Amniotic epithelial cell (primary cell): ENCODE measurements at regions not wholly inside any gene's neighbourhood (a gene's known extent, or its start where the extent isn't known, plus 50 kb on each side); places are given as distances from the start of the nearest gene placed in this dataset.
"Not testable (repeated sequence)": the region's sequence is repeated elsewhere in the genome, so short reads cannot be mapped to it uniquely, and the experiment has no call there.

ENCODE experiments used
- DNase-seq: peaks from one replicate; pipeline ENCODE4 v3.0.0-alpha.2; 2010; ENCODE audit warnings: low read depth

DNA sequence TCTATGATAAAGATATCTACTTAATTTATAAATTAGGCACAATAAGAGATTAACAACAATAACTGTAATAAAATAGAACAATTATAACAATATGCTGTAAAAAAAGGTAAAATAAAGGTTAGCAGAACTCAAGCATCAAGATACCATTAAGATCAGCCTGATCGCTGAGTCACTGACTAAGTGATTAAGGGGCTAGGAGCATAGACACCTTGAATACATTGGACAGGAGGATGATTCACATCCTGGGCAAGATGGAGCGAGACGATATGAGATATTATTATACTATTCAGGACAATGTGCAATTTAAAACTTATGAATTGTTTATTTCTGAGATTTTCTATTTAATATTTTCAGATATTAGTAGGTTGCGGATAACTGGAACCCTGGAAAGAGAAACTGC, 1277.8 kb upstream of the ZEB2 start:
- DNase-seq = peak; percentile 21

DNA sequence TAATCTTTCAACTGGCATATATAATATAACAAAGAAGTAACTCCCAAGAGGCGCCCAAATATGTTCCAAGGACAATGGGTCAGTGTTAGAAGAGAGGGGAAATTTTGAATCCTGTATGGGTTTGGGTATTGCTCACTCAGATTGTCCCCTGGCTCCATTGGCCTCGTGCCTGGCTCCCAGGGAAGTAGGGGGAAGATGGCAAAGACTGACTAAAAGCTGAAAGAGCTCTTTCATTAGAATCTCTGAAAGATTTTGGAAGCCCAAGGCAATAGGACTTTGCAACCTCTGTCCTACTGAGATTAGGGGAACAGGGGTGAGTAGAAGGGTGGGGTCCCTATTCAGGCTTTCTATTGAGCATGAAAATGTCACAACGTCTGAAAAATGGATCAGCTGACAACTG, 1272.8 kb upstream of the ZEB2 start:
- no peak for DNase-seq

DNA sequence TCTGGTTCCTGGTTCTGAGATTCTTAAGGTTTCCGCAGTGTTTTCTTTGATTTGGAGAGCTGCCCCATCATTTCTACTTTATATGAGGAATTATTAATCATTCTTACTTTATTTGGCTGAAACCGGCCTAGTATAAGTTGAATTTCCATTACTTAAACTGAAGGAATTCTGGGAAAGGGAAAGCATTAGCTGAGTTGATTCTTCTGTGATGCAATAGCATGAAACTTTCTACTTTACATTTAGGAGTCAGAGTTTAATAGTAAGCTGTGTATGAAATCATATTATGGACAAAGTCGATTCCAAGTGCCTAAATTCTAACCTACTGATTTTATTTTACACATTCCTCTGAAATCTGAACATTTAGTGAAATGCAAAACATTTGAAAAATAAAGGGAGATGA, 1269.7 kb upstream of the ZEB2 start:
- no peak for DNase-seq

DNA sequence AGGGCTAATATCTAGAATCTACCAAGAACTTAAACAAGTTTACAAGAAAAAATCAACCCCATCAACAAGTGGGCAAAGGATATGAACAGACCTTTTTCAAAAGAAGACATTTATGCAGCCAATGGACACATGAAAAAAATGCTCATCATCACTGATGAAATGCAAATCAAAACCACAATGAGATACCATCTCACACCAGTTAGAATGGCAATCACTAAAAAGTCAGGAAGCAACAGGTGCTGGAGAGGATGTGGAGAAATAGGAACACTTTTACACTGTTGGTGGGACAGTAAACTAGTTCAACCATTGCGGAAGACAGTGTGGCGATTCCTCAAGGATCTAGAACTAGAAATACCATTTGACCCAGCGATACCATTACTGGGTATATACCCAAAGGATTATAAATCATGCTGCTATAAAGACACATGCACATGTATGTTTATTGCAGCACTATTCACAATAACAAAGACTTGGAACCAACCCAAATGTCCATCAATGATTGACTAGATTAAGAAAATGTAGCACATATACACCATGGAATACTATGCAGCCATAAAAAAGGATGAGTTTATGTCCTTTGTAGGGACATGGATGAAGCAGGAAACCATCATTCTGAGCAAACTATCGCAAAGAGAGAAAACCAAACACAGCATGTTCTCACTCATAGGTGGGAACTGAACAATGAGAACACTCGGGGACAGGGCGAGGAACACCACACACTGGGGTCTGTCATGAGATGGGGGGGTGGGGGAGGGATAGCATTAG, 1267.9 kb upstream of the ZEB2 start:
- not testable (repeated sequence) for DNase-seq

DNA sequence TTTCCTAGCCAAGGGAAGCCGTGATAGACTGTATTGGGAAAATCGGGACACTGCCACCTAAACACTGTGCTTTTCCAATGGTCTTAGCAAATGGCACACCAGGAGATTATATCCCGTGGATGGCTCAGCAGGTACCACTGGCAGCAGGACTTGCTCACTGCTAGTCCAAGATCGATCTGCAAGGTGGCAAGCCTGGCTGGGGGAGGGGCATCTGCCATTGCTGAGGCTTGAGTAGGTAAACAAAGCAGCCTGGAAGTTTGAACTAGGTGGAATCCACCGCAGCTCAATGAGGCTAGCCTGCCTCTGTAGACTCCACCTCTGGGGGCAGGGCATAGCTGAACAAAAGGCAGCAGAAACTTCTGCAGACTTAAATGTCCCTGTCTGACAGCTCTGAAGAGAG, 1262.7 kb upstream of the ZEB2 start:
- not testable (repeated sequence) for DNase-seq

DNA sequence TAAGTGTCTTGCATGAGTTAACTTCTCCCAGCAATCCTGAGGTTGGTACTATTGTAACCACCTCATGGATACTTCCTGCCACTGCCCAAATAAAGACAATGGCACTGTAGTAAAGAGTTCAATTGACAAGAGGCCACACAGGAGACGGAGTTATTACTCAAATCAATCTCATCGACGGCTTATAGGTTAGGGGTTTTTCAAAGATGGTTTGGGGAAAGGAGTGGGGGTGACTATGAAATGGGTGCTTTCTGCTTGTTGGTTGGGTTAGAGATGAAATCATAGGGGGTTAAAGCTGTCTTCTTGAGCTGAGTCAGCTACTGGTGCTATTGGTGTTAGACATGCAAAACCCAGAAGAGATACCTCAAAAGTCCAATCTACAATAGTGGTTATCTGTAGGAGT, 1258.0 kb upstream of the ZEB2 start:
- no peak for DNase-seq

DNA sequence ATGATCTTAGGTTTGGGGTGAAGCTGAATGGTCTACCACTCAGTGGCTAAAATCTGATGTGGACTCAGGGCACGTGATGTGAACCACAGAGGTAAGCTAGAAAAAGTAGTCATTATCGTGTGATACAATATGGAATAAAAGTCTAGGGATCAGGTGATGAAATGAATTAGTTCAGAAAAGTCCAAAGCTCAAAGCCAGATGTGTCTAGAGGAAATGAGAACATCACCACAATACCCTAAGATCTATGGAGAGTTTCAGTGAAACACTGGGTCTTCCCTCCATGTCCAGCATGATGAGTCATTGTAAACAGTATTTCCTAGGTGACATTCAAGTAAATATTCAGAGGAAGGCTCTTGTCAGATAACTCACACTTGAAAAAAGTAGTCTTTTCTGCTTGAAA, 1257.4 kb upstream of the ZEB2 start:
- DNase-seq = peak; percentile 61

DNA sequence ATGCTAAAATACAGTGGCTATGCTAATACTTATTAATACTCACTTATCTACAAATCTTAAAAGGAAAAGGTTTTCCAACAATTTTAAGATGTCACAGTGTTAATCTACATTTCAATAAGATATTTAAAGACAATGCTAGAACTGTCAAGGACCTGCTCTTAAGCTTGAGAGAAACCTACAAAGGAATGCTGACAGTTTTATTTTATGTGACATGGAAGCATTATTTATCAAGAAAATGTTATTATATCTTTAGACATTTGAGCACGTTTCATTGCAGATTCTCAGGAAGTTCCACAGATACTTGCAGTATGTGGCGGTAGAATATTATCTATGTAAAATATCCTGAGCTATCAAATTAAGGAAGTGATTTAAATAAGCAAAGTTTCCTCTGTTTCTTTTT, 1255.7 kb upstream of the ZEB2 start:
- no peak for DNase-seq

DNA sequence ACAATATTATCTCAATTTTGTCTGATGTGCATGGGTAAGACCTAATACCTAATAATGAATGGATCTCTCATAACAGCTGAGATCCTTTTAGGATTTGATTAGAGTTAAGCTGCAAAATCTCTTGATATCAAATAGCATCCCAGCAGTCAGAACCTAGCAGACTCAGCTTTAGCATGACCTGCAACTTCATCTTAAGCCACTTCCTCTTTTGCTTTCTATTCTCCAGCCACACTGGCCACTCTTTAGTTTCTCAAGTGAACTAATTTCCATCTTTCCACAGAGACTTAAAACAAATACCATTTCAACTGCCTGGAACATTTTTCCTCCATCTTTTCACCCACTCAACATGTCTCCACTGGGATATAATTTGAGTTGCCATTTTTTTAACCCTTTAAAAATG, 1251.6 kb upstream of the ZEB2 start:
- DNase-seq = no peak

DNA sequence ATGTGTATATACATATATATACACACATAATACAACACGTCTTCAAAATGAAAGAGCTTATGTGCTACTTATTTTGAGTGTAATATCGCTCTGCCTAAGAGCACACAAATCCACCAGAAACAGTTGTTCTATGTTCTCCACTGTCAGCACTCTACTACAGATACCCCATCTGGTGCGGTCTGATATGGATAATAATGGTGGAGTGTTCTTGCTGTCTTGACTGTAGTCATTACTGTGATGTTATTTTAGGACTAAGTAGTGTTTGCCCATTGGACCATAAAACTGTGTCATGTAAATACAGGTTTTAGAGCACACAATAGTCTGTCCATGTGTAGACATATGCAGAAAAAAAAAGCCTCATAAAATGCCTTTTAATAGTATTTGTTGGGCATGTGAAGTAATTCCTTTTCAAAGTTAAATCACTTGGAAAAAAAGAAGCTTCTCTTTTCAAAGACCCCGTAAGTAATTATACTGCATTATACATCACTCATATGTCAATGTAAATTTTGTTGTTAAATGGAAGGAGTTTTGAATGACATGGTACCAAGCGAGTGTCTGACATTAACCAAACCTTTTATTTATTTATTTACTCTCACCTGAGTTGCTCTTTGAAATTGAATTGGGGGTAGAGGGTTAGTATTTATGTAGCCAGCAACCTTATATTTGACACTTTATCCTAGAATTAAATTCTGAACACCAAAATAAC, 1249.2 kb upstream of the ZEB2 start:
- no peak for DNase-seq

DNA sequence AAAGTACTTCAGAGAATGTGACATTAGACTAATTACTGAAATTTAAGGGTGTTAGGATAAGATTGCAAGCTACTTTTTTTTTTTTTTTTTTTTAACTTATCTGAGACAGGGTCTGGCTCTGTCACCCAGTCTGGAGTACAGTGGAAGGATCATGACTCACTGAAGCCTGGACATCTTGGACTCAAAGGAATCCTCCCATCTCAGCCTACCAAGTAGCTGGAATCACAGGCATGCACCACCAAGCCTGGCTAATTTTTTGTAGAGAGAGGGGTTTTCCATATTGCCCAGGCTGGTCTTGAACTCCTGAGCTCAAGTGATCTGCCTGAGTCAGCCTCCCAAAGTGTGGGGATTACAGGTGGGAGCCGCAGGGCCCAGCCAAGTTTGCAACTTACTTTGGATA, 1246.0 kb upstream of the ZEB2 start:
- DNase-seq = no peak

DNA sequence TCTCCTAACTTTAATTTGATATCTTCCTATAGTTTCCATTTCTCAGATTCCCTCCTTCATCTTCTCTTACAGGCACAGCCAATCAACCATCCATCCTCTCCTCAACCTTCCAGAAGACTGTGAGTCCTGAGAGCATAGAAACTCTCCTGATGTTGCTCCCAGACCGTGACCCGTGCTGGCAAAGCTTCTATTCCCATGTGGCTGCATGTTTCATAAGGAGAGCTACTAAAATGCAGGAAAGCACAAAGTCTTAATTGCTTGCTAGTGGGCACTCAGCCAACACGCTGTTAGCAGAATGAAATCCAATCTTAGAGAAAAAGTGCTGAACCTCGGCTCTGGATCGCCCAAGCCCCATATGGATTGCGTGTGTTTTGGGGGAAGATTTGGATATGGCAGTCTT, 1244.7 kb upstream of the ZEB2 start:
- DNase-seq = no peak

DNA sequence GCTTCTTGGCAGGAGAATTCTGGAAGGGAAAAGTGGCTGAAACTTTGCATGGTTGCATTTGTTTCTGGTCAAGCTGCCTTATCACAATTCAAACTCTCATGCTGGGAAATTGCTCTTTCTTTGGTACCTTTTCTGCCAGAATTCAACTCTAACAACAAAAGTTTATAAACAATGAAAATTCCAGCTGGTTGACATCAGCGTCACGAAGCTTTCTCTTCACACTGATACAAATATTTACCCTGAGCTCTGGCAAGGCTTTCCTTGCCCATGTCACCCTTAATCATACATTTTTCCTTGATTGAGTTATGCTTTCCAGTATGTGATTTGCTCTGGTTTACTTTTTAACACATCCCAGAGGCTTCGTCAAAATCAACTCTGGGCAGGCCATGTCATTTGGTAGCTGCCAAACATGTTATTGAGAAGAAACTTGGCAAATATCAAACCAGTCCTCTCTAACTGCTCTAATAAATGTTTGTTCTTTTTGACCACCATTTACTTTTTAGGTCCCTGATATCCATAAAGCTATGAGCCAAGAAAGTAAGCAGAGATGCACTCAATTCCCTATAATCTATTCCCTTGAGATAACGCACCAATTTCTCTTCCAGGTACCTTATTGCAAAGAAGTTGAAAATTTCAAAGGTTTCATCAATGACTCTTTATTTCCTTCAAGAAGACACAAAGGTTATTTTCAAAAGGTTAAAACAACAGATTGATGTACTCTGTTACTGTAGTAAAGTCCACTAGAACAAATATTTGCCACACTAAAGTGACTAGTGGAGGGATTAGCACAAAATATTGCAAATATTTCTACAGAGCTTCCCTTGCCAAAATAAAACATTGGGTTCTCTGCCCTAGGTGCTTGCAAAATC, 1241.1 kb upstream of the ZEB2 start:
- peak; percentile 72 for DNase-seq

DNA sequence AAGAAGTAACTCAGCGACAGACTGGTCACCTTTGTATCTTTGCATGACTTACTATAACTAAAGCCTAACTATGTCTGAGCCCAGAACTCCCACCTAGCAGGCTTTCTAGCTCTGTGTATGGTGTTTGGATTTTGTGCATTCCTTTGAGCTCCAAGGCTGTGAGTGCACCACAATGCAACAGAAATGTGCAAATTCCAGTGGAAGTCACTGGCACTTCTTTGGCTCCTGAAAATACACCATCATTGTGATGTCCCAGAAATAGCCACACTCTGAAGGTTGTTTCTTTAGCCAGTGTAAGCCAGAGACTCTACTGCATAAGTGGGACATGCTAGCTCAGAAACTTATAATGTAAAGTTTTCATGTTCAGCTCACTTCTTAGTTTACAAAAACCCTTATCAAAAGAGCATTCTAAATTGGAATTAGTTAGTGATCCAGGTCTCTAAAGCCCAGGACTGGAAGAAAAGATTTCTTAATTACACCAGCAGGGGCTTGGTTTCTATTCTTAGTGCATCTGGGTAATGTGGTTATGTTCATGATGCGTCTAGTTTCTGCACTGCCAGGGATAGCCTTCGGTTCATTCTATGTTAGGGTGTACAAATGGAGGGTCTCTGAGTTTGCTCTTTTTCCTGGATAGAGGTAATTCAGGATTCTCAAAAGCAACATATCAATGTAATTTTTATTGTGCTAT, 1239.5 kb upstream of the ZEB2 start:
- DNase-seq = no peak

DNA sequence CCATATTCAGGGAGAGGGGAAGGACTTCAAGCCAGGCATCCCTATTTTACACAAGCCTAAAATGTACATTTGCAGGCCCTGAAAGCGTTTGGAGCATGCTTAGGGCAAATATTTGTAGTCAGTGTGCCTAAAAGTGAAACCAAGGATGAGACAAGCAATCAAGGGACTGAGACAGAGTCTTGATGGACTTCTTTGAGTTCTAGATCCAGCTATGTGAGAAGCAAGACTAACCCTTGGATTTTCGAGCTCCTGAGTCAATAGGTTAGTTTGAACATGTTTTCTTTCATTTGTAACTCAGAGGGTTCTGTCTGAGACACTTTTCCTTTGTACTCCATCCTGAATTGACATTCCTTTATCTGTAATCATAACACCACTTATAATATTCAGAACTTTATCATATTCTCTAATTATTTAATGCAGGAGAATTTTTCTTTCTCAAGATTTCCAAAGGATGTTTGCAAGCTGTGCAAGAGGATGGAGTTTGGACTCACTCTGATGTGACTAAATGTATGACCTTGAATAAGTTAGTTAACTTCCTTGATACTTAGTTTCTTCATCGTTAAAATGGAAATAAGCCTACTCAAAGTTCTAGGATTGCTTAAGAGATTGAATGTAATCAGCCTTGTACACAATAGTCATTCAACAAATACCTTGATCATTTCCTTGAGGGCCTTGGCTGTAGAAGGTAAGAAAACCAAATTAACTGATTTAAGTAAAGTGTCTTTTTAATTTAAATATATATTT, 1237.8 kb upstream of the ZEB2 start:
- no peak for DNase-seq

DNA sequence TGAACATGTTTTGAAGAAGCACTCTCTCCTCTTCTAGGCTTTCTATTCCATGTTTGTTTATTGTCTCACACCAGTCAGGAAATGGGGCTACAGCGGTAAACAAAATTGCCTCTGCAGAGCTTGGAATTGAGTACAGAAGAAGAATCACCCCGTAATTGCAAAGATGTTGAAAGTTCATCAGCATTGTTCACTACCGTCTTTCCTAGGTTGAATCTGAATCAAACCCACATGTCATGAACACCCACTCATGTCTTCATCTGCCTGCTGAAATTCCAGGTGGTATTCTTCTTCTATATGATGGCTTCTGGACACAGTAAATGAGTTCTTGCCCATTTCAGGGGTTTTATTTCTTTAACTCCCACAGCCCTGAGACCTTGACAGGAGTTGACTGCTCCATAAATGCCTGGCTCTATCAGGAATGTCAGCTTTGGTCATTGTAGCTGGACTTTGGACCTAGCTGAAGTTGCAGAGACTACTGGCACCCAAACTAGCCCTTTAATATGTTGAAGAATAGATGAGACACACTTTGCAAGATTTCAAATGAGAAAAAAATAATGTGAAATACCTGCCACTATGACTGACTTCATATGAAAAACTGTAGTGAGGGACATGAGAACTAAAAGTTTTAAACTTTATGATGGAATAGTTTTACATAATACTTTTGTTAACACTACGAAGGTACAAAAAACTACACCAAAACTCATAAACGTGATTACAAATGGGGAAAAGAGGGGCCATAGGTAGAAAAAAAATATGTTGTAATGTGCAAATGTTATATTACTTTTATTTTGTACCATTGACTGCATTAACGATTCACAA, 1235.3 kb upstream of the ZEB2 start:
- no peak for DNase-seq

DNA sequence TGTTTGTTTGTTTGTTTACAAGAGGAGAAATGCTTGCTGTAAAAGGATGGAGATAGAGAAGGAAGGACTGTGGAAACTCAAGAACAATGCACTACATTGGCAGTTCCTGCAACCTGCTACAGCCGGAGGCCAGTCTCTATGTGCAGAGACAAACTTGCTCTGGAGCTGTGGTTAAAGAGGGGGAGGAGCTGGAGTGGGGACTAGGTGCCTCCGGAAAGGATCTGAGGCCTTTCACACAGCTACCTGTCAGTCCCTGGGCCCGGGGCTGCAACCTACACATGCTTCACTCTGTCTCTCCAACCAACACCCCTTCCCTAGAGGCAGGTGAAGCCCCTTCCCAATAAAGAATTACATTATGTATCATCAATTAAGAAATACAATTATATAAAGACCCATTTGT, 1234.0 kb upstream of the ZEB2 start:
- DNase-seq = no peak

DNA sequence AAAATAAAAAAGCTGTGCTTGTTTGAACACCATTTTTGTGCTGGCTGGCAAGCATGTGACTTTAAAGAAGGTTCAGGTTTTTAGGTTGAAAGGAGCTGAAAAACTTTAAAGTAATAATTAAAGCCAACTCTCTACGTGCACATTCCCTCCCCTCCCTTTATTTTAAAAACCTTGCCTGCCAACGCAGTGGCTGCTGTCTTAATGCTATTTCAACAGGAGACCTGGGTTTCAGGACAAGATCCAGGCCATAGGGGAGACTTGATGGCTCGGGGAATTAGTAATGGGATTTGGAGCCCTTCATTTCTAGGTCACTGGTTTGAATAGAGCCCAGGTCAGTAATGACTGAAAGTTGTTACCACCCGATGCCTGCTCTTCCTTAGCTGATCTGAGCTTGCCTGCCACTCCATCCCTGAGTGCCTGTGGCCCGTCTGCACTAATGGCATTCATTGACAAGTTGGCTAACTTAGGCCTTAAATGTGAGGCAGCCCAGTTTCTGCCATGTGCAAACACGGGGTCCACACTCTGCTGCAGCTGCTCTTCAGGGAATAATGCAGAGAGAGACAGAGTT, 1233.2 kb upstream of the ZEB2 start:
- DNase-seq = no peak

DNA sequence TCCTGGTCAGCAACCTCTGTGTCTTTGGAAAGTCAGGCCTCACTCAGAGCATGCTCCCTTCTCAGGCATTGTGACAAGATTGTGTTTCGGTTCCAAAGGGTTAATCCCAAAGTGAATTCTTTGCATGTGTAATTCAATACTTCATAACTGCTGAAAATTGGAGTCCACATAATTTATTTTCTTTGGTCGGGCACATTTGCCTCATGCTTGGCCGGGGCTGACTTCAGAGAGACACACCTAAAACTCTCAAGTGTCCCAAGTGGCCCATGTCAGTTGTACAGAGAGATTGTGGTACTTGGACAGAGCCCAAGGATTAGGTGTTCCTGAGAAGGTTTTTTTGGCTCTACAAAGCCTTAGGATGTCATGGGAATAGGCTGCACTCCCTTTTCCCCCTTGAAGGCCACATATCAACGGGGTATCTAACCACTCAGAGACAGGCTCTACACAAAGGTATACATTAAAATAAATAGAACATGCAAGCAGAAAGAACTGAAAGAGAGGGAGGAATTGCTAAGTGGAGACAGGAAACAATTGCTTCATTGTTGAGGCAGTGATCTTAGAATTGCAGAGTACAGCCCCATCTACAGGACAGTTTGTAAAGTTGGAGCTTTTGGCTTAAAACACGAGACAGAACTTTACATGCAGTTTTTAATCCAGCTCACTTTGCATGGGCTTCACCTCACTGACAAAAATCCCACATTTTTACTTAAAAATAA, 1232.3 kb upstream of the ZEB2 start:
- DNase-seq = peak; percentile 95

DNA sequence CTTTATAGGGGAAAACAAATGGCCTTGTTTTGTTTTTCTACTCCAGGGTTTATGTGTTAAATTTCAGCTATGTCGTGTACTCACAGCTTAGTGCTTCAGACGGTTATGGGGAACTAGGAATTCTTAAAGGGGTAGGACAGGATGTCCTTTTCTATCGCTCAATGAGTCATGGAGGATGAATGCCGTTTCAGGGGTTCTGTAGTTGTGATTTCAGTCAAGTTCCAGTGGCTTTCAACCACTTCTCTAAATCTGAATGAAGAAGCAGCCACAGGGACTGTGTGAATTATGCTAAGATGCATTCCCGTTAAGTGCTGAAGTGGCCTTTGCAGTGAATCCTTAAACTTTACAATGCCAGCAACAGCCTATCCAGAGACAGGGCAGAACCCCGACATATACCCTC, 1231.7 kb upstream of the ZEB2 start:
- peak; percentile 75 for DNase-seq
